Panc1 (cell line): ENCODE measurements at regions not wholly inside any gene's neighbourhood (a gene's known extent, or its start where the extent isn't known, plus 50 kb on each side); places are given as distances from the start of the nearest gene placed in this dataset.

Experiments used
- ATAC-seq: fragments of 200-7000 bp; cut with Tn5 transposase; 2 replicates; pipeline ENCODE4 v1.9.1; 2020; ENCODE audit warnings: mild to moderate bottlenecking, moderate library complexity
- BruUV-seq: library from RNA; stranded (reverse); fragments of 400-500 nt; replicated peaks from 2 replicates; lab custom pipeline; 2021; lab: Mats Ljungman, UMichigan
- CTCF ChIA-PET: fragments of 300-600 bp; sonication (Branson Sonifier 250); formaldehyde crosslinking; loops from one replicate; lab custom pipeline; 2022; ENCODE audit warnings: antibody characterized with exemption; lab: Charles Lee
- POLR2A ChIA-PET: fragments of 300-600 bp; sonication (Branson Sonifier 250); formaldehyde crosslinking; loops from one replicate; lab custom pipeline; 2022; ENCODE audit warnings: antibody characterized with exemption; lab: Charles Lee
- DNase-seq: peaks from one replicate; pipeline ENCODE4 v3.0.0-alpha.2; 2010; ENCODE audit warnings: low read depth, low spot score
- H3K27ac ChIP-seq: 2 replicates; pipeline ENCODE4 v1.5.1; 2011; ENCODE audit warnings: mild to moderate bottlenecking, low read length, inconsistent platforms
- H3K27me3 ChIP-seq: fragments of 200-500 bp; sonication (Bioruptor generic); 2 replicates; pipeline ENCODE4 v1.6.0; 2014; ENCODE audit warnings: low read length, inconsistent platforms; ENCODE audit not compliant: control insufficient read depth, insufficient read depth
- H3K36me3 ChIP-seq: fragments of 200-500 bp; sonication (Bioruptor generic); 2 replicates; pipeline ENCODE4 v1.5.1; 2014; ENCODE audit warnings: inconsistent platforms, mild to moderate bottlenecking, low read length, moderate library complexity; ENCODE audit not compliant: control insufficient read depth, insufficient read depth
- H3K4me1 ChIP-seq: 2 replicates; pipeline ENCODE4 v1.5.1; 2011; ENCODE audit warnings: inconsistent platforms, mild to moderate bottlenecking, low read length, moderate library complexity; ENCODE audit not compliant: control insufficient read depth, insufficient read depth
- H3K4me3 ChIP-seq, 2 experiments: 2 replicates each; pipeline ENCODE4 v1.5.1; 2011 to 2012; ENCODE audit warnings: low read depth in 2 of 2, low read length in 2 of 2, mild to moderate bottlenecking in 2 of 2, inconsistent platforms in 1 of 2, moderate library complexity in 1 of 2
- H3K9me3 ChIP-seq: fragments of 200-500 bp; sonication (Bioruptor generic); 2 replicates; pipeline ENCODE4 v1.5.1; 2014; ENCODE audit warnings: low read depth, mild to moderate bottlenecking, inconsistent platforms, low read length, moderate library complexity; ENCODE audit not compliant: control insufficient read depth, insufficient read depth
- POLR2AphosphoS5 ChIP-seq: IDR thresholded peaks from 2 replicates; pipeline ENCODE4 v1.6.1; 2012; ENCODE audit warnings: mild to moderate bottlenecking, low read depth, low read length, moderate library complexity
- SIN3A ChIP-seq: IDR thresholded peaks from 2 replicates; pipeline ENCODE4 v1.6.1; 2012; ENCODE audit warnings: low read depth, mild to moderate bottlenecking, low read length, moderate library complexity, borderline replicate concordance; ENCODE audit not compliant: insufficient read depth
- TCF7L2 ChIP-seq: IDR thresholded peaks from 2 replicates; pipeline ENCODE4 v1.6.1; 2011; ENCODE audit warnings: mild to moderate bottlenecking, low read depth, low read length, inconsistent platforms
- in situ Hi-C: cut with HindIII; loops from 2 replicates; pipeline ENCODE4 v1.10.0; 2016; ENCODE audit warnings: low sequenced_read_pairs, low pct_unique_long_range_greater_than_20kb
- intact Hi-C: fragments of 100-400 bp; cut with micrococcal nuclease; formaldehyde crosslinking; loops from one replicate; pipeline ENCODE4 v1.10.0; 2022; ENCODE audit not compliant: unreplicated experiment
- TF ChIP-seq, protein P1 (sequence below), 2 experiments: IDR thresholded peaks; 2 replicates each; pipeline ENCODE4 v1.6.1; 2011 to 2012; ENCODE audit warnings: low read depth in 2 of 2, control low read depth in 1 of 2, low read length in 1 of 2, mild to moderate bottlenecking in 1 of 2, moderate library complexity in 1 of 2; ENCODE audit not compliant: insufficient read depth in 1 of 2
- TF ChIP-seq, protein P2 (sequence below): fragments of 450-650 bp; IDR thresholded peaks from 2 replicates; pipeline ENCODE4 v1.5.1; 2017; ENCODE audit warnings: mild to moderate bottlenecking

DNA sequence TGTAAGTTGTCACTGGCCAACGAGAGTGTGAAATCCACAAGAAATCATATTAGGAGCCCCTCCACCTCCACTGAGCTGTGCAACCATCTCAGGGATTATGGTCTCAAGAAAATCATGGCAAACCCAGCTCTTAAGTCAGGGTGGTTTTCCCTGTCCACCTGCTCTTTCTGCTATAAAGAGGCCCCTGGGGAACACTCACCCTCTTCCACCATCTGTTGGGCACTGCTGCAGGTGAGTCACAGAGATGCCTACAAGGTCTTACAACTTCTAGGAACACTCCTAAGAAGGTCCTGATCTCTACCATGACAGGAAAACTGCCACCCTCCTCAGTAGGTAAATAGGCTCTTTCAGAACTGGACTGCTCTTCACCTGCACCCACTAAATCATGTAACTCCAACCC is 61.8 kb downstream of the DRD1 start:
- TF ChIP-seq SIN3A = no peak
- TF ChIP-seq, protein P1, sequence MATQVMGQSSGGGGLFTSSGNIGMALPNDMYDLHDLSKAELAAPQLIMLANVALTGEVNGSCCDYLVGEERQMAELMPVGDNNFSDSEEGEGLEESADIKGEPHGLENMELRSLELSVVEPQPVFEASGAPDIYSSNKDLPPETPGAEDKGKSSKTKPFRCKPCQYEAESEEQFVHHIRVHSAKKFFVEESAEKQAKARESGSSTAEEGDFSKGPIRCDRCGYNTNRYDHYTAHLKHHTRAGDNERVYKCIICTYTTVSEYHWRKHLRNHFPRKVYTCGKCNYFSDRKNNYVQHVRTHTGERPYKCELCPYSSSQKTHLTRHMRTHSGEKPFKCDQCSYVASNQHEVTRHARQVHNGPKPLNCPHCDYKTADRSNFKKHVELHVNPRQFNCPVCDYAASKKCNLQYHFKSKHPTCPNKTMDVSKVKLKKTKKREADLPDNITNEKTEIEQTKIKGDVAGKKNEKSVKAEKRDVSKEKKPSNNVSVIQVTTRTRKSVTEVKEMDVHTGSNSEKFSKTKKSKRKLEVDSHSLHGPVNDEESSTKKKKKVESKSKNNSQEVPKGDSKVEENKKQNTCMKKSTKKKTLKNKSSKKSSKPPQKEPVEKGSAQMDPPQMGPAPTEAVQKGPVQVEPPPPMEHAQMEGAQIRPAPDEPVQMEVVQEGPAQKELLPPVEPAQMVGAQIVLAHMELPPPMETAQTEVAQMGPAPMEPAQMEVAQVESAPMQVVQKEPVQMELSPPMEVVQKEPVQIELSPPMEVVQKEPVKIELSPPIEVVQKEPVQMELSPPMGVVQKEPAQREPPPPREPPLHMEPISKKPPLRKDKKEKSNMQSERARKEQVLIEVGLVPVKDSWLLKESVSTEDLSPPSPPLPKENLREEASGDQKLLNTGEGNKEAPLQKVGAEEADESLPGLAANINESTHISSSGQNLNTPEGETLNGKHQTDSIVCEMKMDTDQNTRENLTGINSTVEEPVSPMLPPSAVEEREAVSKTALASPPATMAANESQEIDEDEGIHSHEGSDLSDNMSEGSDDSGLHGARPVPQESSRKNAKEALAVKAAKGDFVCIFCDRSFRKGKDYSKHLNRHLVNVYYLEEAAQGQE (IDR thresholded peaks at IDR 0.05; ENCODE audit: insufficient read depth in 1 of 2, low read depth in 2 of 2, low read length in 1 of 2) = no peak
- TF ChIP-seq, protein P2, sequence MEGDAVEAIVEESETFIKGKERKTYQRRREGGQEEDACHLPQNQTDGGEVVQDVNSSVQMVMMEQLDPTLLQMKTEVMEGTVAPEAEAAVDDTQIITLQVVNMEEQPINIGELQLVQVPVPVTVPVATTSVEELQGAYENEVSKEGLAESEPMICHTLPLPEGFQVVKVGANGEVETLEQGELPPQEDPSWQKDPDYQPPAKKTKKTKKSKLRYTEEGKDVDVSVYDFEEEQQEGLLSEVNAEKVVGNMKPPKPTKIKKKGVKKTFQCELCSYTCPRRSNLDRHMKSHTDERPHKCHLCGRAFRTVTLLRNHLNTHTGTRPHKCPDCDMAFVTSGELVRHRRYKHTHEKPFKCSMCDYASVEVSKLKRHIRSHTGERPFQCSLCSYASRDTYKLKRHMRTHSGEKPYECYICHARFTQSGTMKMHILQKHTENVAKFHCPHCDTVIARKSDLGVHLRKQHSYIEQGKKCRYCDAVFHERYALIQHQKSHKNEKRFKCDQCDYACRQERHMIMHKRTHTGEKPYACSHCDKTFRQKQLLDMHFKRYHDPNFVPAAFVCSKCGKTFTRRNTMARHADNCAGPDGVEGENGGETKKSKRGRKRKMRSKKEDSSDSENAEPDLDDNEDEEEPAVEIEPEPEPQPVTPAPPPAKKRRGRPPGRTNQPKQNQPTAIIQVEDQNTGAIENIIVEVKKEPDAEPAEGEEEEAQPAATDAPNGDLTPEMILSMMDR = no peak
- no peak for TF ChIP-seq POLR2AphosphoS5
- no peak for TF ChIP-seq TCF7L2
- CTCF ChIA-PET = no interaction called here
- no TSS peak for BruUV-seq

DNA sequence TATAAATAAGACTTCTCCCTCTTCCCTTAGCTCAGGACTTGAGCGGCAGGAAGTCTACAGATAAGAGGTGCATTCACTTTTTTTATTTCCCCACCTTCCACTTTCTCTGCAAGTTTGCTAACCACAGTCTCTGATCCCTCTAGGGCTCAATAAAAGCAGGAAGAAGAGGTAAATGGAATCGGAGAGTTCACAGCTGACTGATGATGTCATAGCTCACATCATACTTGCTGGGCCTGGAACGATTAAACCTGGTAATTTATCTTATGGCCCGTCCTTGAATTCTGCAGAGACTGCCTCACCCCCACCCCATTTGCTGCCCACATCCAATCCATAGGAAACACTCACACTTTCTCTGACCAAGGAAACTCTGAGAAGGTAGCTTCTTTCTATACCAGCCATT is 62.9 kb downstream of the DRD1 start:
- ChIA-PET CTCF (no interaction called here), POLR2A (no interaction called here)
- no peak for TF ChIP-seq POLR2AphosphoS5
- no peak for TF ChIP-seq SIN3A
- TF ChIP-seq TCF7L2 = no peak
- TF ChIP-seq, protein P1 (IDR thresholded peaks at IDR 0.05; ENCODE audit: insufficient read depth in 1 of 2, low read depth in 2 of 2, low read length in 1 of 2) = no peak
- TF ChIP-seq, protein P2 = no peak
- Histone ChIP-seq H3K36me3 (no peaks in the 10 kb centered on the region), H3K9me3 (no peaks in the 10 kb centered on the region), H3K4me1 (peaks cover 10% of the 10 kb centered on the region; the same call in 1 of the 2 replicates), H3K27me3 (no peaks in the 10 kb centered on the region), H3K27ac (no peak overlapping the region), H3K4me3 (no peak overlapping the region)
- in situ Hi-C loops = no loop called here
- ATAC-seq (no peak), DNase-seq (no peak)
- intact Hi-C loops = no loop called here
- no TSS peak for BruUV-seq

More for the DNA sequence above, 61.8 kb downstream of the DRD1 start:
- ATAC-seq = no peak
- POLR2A ChIA-PET = no interaction called here
- Histone ChIP-seq H3K36me3 (no peaks in the 10 kb centered on the region), H3K27me3 (no peaks in the 10 kb centered on the region), H3K27ac (0 out of 2 replicates have a peak overlapping the region, but pooled peaks have one; percentile 20), H3K4me1 (peaks cover 10% of the 10 kb centered on the region; the same call in 1 of the 2 replicates), H3K4me3 (no peak overlapping the region), H3K9me3 (no peaks in the 10 kb centered on the region)
- in situ Hi-C loops = no loop called here
- no peak for DNase-seq
- intact Hi-C loops = no loop called here
